ENCODE measurements at regions not wholly inside any gene's neighbourhood (a gene's known extent, or its start where the extent isn't known, plus 50 kb on each side); places are given as distances from the start of the nearest gene placed in this dataset.
"Not testable (repeated sequence)": the region's sequence is repeated elsewhere in the genome, so short reads cannot be mapped to it uniquely, and the experiment has no call there.

DNA sequence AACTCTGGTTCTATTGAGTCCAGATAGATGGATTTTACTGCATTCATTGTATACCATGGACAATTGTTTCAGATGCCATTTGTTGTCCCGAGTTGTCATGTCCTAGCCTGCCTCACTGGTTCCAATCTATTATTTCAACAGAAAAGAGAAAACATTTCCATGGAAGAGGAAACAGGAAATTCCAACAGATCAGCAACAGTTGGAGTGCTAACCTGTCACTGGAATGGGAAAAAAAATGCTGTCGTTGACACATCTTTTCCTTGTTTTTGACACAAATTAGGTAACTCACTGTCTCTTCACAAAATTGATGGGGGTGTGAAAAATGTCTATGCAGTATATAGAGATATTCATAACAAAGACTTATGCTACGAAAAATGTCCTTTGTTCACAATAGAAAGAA is 432.0 kb upstream of the TBL1XR1 start:
- H3K79me2 ChIP-seq (ENCODE audit: low read length): no peaks in the 10 kb centered on the region
- H3K27ac ChIP-seq (ENCODE audit: low read length): no peak overlapping the region
- H3K4me2 ChIP-seq (ENCODE audit: low read length): no peak overlapping the region
- H3K9ac ChIP-seq (ENCODE audit: low read length): no peak overlapping the region
- intact Hi-C loops (cut with micrococcal nuclease): loop anchor here (10.0 kb wide), 2 partner anchors 516 to 696 kb away; no protein-coding TSS in a partner anchor
- ChIA-PET POLR2A (ENCODE audit: unreplicated experiment) (no interaction called here), CTCF (no interaction called here)
- no peak for TF ChIP-seq EZH2phosphoT487 (IDR thresholded peaks at IDR 0.05; ENCODE audit: borderline replicate concordance, low read length)
- no peaks in the 10 kb centered on the region for H3F3A ChIP-seq (ENCODE audit: low read length, unreplicated experiment)
- no peaks in the 10 kb centered on the region for H3K9me2 ChIP-seq (replicated peaks; ENCODE audit: low read length)
- no peak overlapping the region for H3K4me3 ChIP-seq (ENCODE audit: low read length)
- no peaks in the 10 kb centered on the region for H3K36me3 ChIP-seq (ENCODE audit: low read depth, low read length)
- peaks cover 35% of the 10 kb centered on the region for H3K4me1 ChIP-seq (ENCODE audit: insufficient read depth, low read length)
- no peaks in the 10 kb centered on the region for H3K27me3 ChIP-seq (ENCODE audit: low read length)
- ATAC-seq (no peak), DNase-seq (no peak)
- H2AFZ ChIP-seq (ENCODE audit: low read length): no peak overlapping the region
- BruUV-seq (replicated peaks): no TSS peak
- H3K9me3 ChIP-seq (ENCODE audit: low read length): no peaks in the 10 kb centered on the region
- H4K20me1 ChIP-seq (ENCODE audit: low read length): no peaks in the 10 kb centered on the region

GRCh38 chr3:177633671-177634207 is 436.5 kb upstream of the TBL1XR1 start:
- POLR2A ChIA-PET (ENCODE audit: unreplicated experiment): no interaction called here
- CTCF ChIA-PET: no interaction called here
- Histone ChIP-seq H3K9ac (ENCODE audit: low read length) (no peak overlapping the region), H3K4me2 (ENCODE audit: low read length) (0 out of 2 replicates have a peak overlapping the region, but pooled peaks have one; percentile 10), H4K20me1 (ENCODE audit: low read length) (no peaks in the 10 kb centered on the region), H3K9me3 (ENCODE audit: low read length) (no peaks in the 10 kb centered on the region), H3K79me2 (ENCODE audit: low read length) (no peaks in the 10 kb centered on the region), H3K4me3 (ENCODE audit: low read length) (no peak overlapping the region), H3F3A (ENCODE audit: low read length, unreplicated experiment) (no peaks in the 10 kb centered on the region), H2AFZ (ENCODE audit: low read length) (no peak overlapping the region), H3K4me1 (ENCODE audit: insufficient read depth, low read length) (peaks cover 24% of the 10 kb centered on the region), H3K9me2 (replicated peaks; ENCODE audit: low read length) (no peaks in the 10 kb centered on the region), H3K36me3 (ENCODE audit: low read depth, low read length) (no peaks in the 10 kb centered on the region), H3K27me3 (ENCODE audit: low read length) (no peaks in the 10 kb centered on the region), H3K27ac (ENCODE audit: low read length) (peak overlapping the region; percentile 30; the same call in 1 of the 2 replicates)
- DNase-seq (peak; percentile 53), ATAC-seq (peak; percentile 77)
- BruUV-seq (replicated peaks): no TSS peak
- intact Hi-C loops (cut with micrococcal nuclease): no loop called here
- TF ChIP-seq EZH2 (IDR thresholded peaks at IDR 0.05; ENCODE audit: low read length, unreplicated experiment) (no peak), EZH2phosphoT487 (IDR thresholded peaks at IDR 0.05; ENCODE audit: borderline replicate concordance, low read length) (no peak)
- TF ChIP-seq, protein P1, sequence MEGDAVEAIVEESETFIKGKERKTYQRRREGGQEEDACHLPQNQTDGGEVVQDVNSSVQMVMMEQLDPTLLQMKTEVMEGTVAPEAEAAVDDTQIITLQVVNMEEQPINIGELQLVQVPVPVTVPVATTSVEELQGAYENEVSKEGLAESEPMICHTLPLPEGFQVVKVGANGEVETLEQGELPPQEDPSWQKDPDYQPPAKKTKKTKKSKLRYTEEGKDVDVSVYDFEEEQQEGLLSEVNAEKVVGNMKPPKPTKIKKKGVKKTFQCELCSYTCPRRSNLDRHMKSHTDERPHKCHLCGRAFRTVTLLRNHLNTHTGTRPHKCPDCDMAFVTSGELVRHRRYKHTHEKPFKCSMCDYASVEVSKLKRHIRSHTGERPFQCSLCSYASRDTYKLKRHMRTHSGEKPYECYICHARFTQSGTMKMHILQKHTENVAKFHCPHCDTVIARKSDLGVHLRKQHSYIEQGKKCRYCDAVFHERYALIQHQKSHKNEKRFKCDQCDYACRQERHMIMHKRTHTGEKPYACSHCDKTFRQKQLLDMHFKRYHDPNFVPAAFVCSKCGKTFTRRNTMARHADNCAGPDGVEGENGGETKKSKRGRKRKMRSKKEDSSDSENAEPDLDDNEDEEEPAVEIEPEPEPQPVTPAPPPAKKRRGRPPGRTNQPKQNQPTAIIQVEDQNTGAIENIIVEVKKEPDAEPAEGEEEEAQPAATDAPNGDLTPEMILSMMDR (conservative IDR thresholded peaks at IDR 0.05; ENCODE audit: low read depth, low read length): no peak

DNA sequence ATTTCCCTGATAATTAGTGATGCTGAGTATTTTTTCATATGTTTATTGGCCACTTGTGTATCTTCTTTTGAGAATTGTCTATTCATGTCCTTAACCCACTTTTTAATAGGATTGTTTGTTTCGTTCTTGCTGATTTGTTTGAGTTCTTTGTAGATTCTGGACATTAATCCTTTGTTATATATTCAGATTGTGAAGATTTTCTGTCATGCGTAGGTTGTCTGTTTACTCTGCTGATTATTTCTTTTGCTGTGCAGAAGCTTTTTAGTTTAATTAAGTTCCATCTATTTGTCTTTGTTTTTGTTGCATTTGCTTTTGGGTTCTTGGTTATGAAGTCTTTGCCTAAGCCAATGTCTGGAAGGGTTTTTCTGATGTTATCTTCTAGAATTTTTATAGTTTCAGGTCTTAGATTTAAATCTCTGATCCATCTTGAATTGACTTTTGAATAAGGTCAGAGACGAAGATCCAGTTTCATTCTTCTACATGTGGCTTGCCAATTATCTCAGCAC is 438.4 kb upstream of the TBL1XR1 start:
- POLR2A ChIA-PET (ENCODE audit: unreplicated experiment); H4K20me1 ChIP-seq (ENCODE audit: low read length): not testable (repeated sequence)

More for the DNA sequence above, 438.4 kb upstream of the TBL1XR1 start:
- peaks cover 24% of the 10 kb centered on the region for H3K4me1 ChIP-seq (ENCODE audit: insufficient read depth, low read length)
- H3K79me2 ChIP-seq (ENCODE audit: low read length); H2AFZ ChIP-seq (ENCODE audit: low read length); CTCF ChIA-PET; BruUV-seq (replicated peaks); H3K36me3 ChIP-seq (ENCODE audit: low read depth, low read length); H3K9me2 ChIP-seq (replicated peaks; ENCODE audit: low read length); H3F3A ChIP-seq (ENCODE audit: low read length, unreplicated experiment); DNase-seq; H3K27ac ChIP-seq (ENCODE audit: low read length); H3K9ac ChIP-seq (ENCODE audit: low read length); H3K4me2 ChIP-seq (ENCODE audit: low read length); H3K4me3 ChIP-seq (ENCODE audit: low read length); H3K27me3 ChIP-seq (ENCODE audit: low read length); H3K9me3 ChIP-seq (ENCODE audit: low read length); intact Hi-C loops (cut with micrococcal nuclease); ATAC-seq: not testable (repeated sequence)

All from PC-3 (cell line).